Activated CD4-positive, alpha-beta T cell treated with anti-CD3 and anti-CD28 coated beads for 36 hours (primary cell): ENCODE measurements at regions not wholly inside any gene's neighbourhood (a gene's known extent, or its start where the extent isn't known, plus 50 kb on each side); places are given as distances from the start of the nearest gene placed in this dataset.
"Not testable (repeated sequence)": the region's sequence is repeated elsewhere in the genome, so short reads cannot be mapped to it uniquely, and the experiment has no call there.

Experiments used
- ATAC-seq: fragments of 200-7000 bp; cut with Tn5 transposase; one replicate; pipeline ENCODE4 v1.10.0; 2021; ENCODE audit warnings: mild to moderate bottlenecking, moderate library complexity
- CTCF ChIA-PET: fragments of 350-600 bp; sonication (Branson Sonifier 250); formaldehyde crosslinking; loops from one replicate; lab custom pipeline; 2021; ENCODE audit warnings: antibody characterized with exemption; lab: Charles Lee
- POLR2A ChIA-PET: fragments of 350-600 bp; sonication (Branson Sonifier 250); formaldehyde crosslinking; loops from one replicate; lab custom pipeline; 2021; ENCODE audit warnings: antibody characterized with exemption, inconsistent platforms; lab: Charles Lee
- DNase-seq: peaks from one replicate; pipeline ENCODE4 v3.0.0-alpha.2; 2020
- H3K27ac Mint-ChIP-seq: one replicate; pipeline ENCODE4 v1.8.0; 2021; ENCODE audit warnings: mixed read lengths
- H3K27me3 Mint-ChIP-seq: one replicate; pipeline ENCODE4 v1.8.0; 2021; ENCODE audit warnings: mixed read lengths
- H3K36me3 Mint-ChIP-seq: one replicate; pipeline ENCODE4 v1.8.0; 2021; ENCODE audit warnings: low read depth, mixed read lengths
- H3K4me1 Mint-ChIP-seq: one replicate; pipeline ENCODE4 v1.8.0; 2021; ENCODE audit warnings: mixed read lengths
- H3K4me3 Mint-ChIP-seq: one replicate; pipeline ENCODE4 v1.8.0; 2021; ENCODE audit warnings: mild to moderate bottlenecking, moderate library complexity, mixed read lengths
- H3K9me3 Mint-ChIP-seq: one replicate; pipeline ENCODE4 v1.8.0; 2021; ENCODE audit warnings: low read depth, mixed read lengths
- intact Hi-C, 2 experiments: fragments of 100-400 bp; cut with DNase I in 1 of 2; cut with micrococcal nuclease in 1 of 2; formaldehyde crosslinking; loops; one replicate each; pipeline versions ENCODE4 v1.14.2 to v1.15.1; 2022 to 2024; cut with DNase I, micrococcal nuclease

- ChIA-PET CTCF (interaction anchor here (1.0 to 1.2 kb wide), 2 partner anchors 65 to 137 kb away, joined by 3 to 4 read pairs; no protein-coding TSS in a partner anchor), POLR2A (no interaction called here)
- no peaks in the 10 kb centered on the region for H3K9me3 Mint-ChIP-seq
- no peak overlapping the region for H3K4me3 Mint-ChIP-seq
- ATAC-seq = no peak
- no peaks in the 10 kb centered on the region for H3K4me1 Mint-ChIP-seq
- intact Hi-C loops = no loop called here
- no peaks in the 10 kb centered on the region for H3K36me3 Mint-ChIP-seq
- H3K27me3 Mint-ChIP-seq = peaks cover 2% of the 10 kb centered on the region
- DNase-seq = no peak
- no peak overlapping the region for H3K27ac Mint-ChIP-seq
These were observed 134.1 kb upstream of the SALL4 start for GRCh38 chr20:51936377-51936776.

GRCh38 chr20:51935003-51935358 lies 132.7 kb upstream of the SALL4 start:
- peaks cover 2% of the 10 kb centered on the region for H3K27me3 Mint-ChIP-seq
- intact Hi-C loops = no loop called here
- H3K36me3 Mint-ChIP-seq = no peaks in the 10 kb centered on the region
- ChIA-PET CTCF (interaction anchor here (1.2 kb wide), 1 partner anchor 136 kb away, joined by 4 read pairs; no protein-coding TSS in a partner anchor), POLR2A (no interaction called here)
- ATAC-seq (no peak), DNase-seq (no peak)
- no peaks in the 10 kb centered on the region for H3K9me3 Mint-ChIP-seq
- no peak overlapping the region for H3K27ac Mint-ChIP-seq
- H3K4me1 Mint-ChIP-seq = no peaks in the 10 kb centered on the region
- no peak overlapping the region for H3K4me3 Mint-ChIP-seq

- Mint-ChIP-seq H3K27me3 (peaks cover 2% of the 10 kb centered on the region), H3K36me3 (no peaks in the 10 kb centered on the region), H3K9me3 (no peaks in the 10 kb centered on the region), H3K4me1 (no peaks in the 10 kb centered on the region), H3K4me3 (no peak overlapping the region), H3K27ac (no peak overlapping the region)
- ATAC-seq = no peak
- no peak for DNase-seq
- intact Hi-C loops = no loop called here
- ChIA-PET CTCF (no interaction called here), POLR2A (no interaction called here)
These were observed 132.1 kb upstream of the SALL4 start for GRCh38 chr20:51934301-51935002.

GRCh38 chr20:51931371-51931781 lies 129.1 kb upstream of the SALL4 start:
- POLR2A ChIA-PET = no interaction called here
- Mint-ChIP-seq H3K4me1 (no peaks in the 10 kb centered on the region), H3K9me3 (no peaks in the 10 kb centered on the region), H3K27me3 (peaks cover under 1% of the 10 kb centered on the region), H3K36me3 (no peaks in the 10 kb centered on the region), H3K4me3 (no peak overlapping the region), H3K27ac (no peak overlapping the region)
- CTCF ChIA-PET = interaction anchor here (0.6 to 0.8 kb wide), 2 partner anchors 46 to 117 kb away, joined by 3 read pairs; no protein-coding TSS in a partner anchor
- intact Hi-C loops = no loop called here
- DNase-seq (no peak), ATAC-seq (no peak)

GRCh38 chr20:51930775-51931174 lies 128.5 kb upstream of the SALL4 start:
- POLR2A ChIA-PET = no interaction called here
- Mint-ChIP-seq H3K27ac (no peak overlapping the region), H3K4me3 (no peak overlapping the region), H3K27me3 (no peaks in the 10 kb centered on the region), H3K9me3 (no peaks in the 10 kb centered on the region), H3K4me1 (no peaks in the 10 kb centered on the region), H3K36me3 (no peaks in the 10 kb centered on the region)
- CTCF ChIA-PET = no interaction called here
- DNase-seq (no peak), ATAC-seq (no peak)
- intact Hi-C loops = no loop called here

- no peaks in the 10 kb centered on the region for H3K27me3 Mint-ChIP-seq
- no peak for ATAC-seq
- ChIA-PET CTCF (no interaction called here), POLR2A (no interaction called here)
- intact Hi-C loops = no loop called here
- H3K9me3 Mint-ChIP-seq = no peaks in the 10 kb centered on the region
- no peak overlapping the region for H3K4me3 Mint-ChIP-seq
- no peak overlapping the region for H3K27ac Mint-ChIP-seq
- no peak for DNase-seq
- no peaks in the 10 kb centered on the region for H3K36me3 Mint-ChIP-seq
- H3K4me1 Mint-ChIP-seq = no peaks in the 10 kb centered on the region
These were observed 126.6 kb upstream of the SALL4 start for GRCh38 chr20:51928931-51929330.

GRCh38 chr20:51927970-51928369 lies 125.6 kb upstream of the SALL4 start:
- H3K27ac Mint-ChIP-seq, H3K4me3 Mint-ChIP-seq, POLR2A ChIA-PET, H3K36me3 Mint-ChIP-seq, H3K27me3 Mint-ChIP-seq, H3K9me3 Mint-ChIP-seq, DNase-seq, H3K4me1 Mint-ChIP-seq, ATAC-seq, intact Hi-C loops: not testable (repeated sequence)
- CTCF ChIA-PET = interaction anchor here (0.7 kb wide), 1 partner anchor 386 kb away, joined by 3 read pairs; no protein-coding TSS in a partner anchor

- H3K9me3 Mint-ChIP-seq = no peaks in the 10 kb centered on the region
- no peaks in the 10 kb centered on the region for H3K4me1 Mint-ChIP-seq
- no peak overlapping the region for H3K4me3 Mint-ChIP-seq
- no peak overlapping the region for H3K27ac Mint-ChIP-seq
- ATAC-seq (no peak), DNase-seq (no peak)
- intact Hi-C loops = no loop called here
- peaks cover 3% of the 10 kb centered on the region for H3K27me3 Mint-ChIP-seq
- H3K36me3 Mint-ChIP-seq = no peaks in the 10 kb centered on the region
- ChIA-PET POLR2A (no interaction called here), CTCF (no interaction called here)
These were observed 124.5 kb upstream of the SALL4 start for GRCh38 chr20:51926670-51927305.

- intact Hi-C loops = no loop called here
- DNase-seq (no peak), ATAC-seq (no peak)
- no peaks in the 10 kb centered on the region for H3K9me3 Mint-ChIP-seq
- ChIA-PET POLR2A (no interaction called here), CTCF (no interaction called here)
- H3K27ac Mint-ChIP-seq = no peak overlapping the region
- H3K4me1 Mint-ChIP-seq = no peaks in the 10 kb centered on the region
- no peaks in the 10 kb centered on the region for H3K36me3 Mint-ChIP-seq
- no peak overlapping the region for H3K4me3 Mint-ChIP-seq
- H3K27me3 Mint-ChIP-seq = peaks cover 3% of the 10 kb centered on the region
These were observed 122.2 kb upstream of the SALL4 start for GRCh38 chr20:51924509-51924908.

GRCh38 chr20:51923633-51924032 lies 121.3 kb upstream of the SALL4 start:
- intact Hi-C loops = no loop called here
- Mint-ChIP-seq H3K9me3 (no peaks in the 10 kb centered on the region), H3K4me3 (no peak overlapping the region), H3K27me3 (peaks cover 3% of the 10 kb centered on the region), H3K27ac (no peak overlapping the region), H3K36me3 (no peaks in the 10 kb centered on the region), H3K4me1 (no peaks in the 10 kb centered on the region)
- ATAC-seq (no peak), DNase-seq (no peak)
- CTCF ChIA-PET = no interaction called here
- POLR2A ChIA-PET = no interaction called here

GRCh38 chr20:51922812-51923211 lies 120.5 kb upstream of the SALL4 start:
- intact Hi-C loops, H3K36me3 Mint-ChIP-seq, H3K27ac Mint-ChIP-seq, ATAC-seq, H3K9me3 Mint-ChIP-seq, H3K4me3 Mint-ChIP-seq, DNase-seq, H3K27me3 Mint-ChIP-seq, H3K4me1 Mint-ChIP-seq: not testable (repeated sequence)
- ChIA-PET POLR2A (interaction anchor here (0.5 kb wide), 1 partner anchor 66 kb away, joined by 3 read pairs; no protein-coding TSS in a partner anchor), CTCF (interaction anchor here (0.6 kb wide), 2 partner anchors 115 to 242 kb away, joined by 3 read pairs; no protein-coding TSS in a partner anchor)

GRCh38 chr20:51918561-51918960 lies 116.2 kb upstream of the SALL4 start:
- no peaks in the 10 kb centered on the region for H3K9me3 Mint-ChIP-seq

More at GRCh38 chr20:51918561-51918960, 116.2 kb upstream of the SALL4 start:
- no peak for ATAC-seq
- ChIA-PET POLR2A (no interaction called here), CTCF (no interaction called here)
- H3K27me3 Mint-ChIP-seq = peaks cover 5% of the 10 kb centered on the region
- no peak for DNase-seq
- H3K27ac Mint-ChIP-seq = no peak overlapping the region
- no peaks in the 10 kb centered on the region for H3K36me3 Mint-ChIP-seq
- no peaks in the 10 kb centered on the region for H3K4me1 Mint-ChIP-seq
- intact Hi-C loops = no loop called here
- H3K4me3 Mint-ChIP-seq = no peak overlapping the region
